ENCODE measurements at regions not wholly inside any gene's neighbourhood (a gene's known extent, or its start where the extent isn't known, plus 50 kb on each side); places are given as distances from the start of the nearest gene placed in this dataset.
"Not testable (repeated sequence)": the region's sequence is repeated elsewhere in the genome, so short reads cannot be mapped to it uniquely, and the experiment has no call there.

DNA sequence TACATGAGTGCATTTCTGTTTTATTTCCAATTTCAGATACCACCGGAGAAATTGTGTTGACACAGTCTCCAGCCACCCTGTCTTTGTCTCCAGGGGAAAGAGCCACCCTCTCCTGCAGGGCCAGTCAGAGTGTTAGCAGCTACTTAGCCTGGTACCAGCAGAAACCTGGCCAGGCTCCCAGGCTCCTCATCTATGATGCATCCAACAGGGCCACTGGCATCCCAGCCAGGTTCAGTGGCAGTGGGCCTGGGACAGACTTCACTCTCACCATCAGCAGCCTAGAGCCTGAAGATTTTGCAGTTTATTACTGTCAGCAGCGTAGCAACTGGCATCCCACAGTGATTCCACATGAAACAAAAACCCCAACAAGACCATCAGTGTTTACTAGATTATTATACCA lies 1481.6 kb downstream of the RPIA start:
- not testable (repeated sequence) for H3K9me3 ChIP-seq (ENCODE audit: control insufficient read depth, insufficient read depth, low read depth, low read length); H3K27ac ChIP-seq (ENCODE audit: low read depth, low read length); H3K9ac ChIP-seq (ENCODE audit: low read length); H3K4me1 ChIP-seq (ENCODE audit: control insufficient read depth, insufficient read depth, low read length); H3K4me3 ChIP-seq (ENCODE audit: low read depth, low read length); H3K36me3 ChIP-seq (ENCODE audit: control insufficient read depth, insufficient read depth, low read length); H3K27me3 ChIP-seq (ENCODE audit: control insufficient read depth, insufficient read depth, low read length)

DNA sequence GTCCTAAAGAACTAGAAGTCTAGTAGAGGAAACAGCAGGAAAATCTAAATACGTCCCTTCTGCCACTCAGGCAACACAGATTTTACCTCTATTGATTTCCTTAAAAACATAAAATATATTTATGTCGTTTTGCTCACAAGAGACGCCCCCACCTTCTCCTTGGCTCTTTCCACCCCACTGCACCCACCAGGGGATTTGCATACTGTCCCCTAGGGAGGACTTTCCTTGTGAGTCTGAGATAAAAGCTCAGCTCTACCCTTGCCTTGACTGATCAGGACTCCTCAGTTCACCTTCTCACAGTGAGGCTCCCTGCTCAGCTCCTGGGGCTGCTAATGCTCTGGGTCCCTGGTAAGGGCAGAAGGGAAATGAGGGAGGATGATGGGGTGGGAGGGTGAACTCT lies 1488.1 kb downstream of the RPIA start:
- not testable (repeated sequence) for H3K9ac ChIP-seq (ENCODE audit: low read length); H3K27me3 ChIP-seq (ENCODE audit: control insufficient read depth, insufficient read depth, low read length); H3K4me1 ChIP-seq (ENCODE audit: control insufficient read depth, insufficient read depth, low read length); H3K9me3 ChIP-seq (ENCODE audit: control insufficient read depth, insufficient read depth, low read depth, low read length); H3K36me3 ChIP-seq (ENCODE audit: control insufficient read depth, insufficient read depth, low read length); H3K27ac ChIP-seq (ENCODE audit: low read depth, low read length); H3K4me3 ChIP-seq (ENCODE audit: low read depth, low read length)

DNA sequence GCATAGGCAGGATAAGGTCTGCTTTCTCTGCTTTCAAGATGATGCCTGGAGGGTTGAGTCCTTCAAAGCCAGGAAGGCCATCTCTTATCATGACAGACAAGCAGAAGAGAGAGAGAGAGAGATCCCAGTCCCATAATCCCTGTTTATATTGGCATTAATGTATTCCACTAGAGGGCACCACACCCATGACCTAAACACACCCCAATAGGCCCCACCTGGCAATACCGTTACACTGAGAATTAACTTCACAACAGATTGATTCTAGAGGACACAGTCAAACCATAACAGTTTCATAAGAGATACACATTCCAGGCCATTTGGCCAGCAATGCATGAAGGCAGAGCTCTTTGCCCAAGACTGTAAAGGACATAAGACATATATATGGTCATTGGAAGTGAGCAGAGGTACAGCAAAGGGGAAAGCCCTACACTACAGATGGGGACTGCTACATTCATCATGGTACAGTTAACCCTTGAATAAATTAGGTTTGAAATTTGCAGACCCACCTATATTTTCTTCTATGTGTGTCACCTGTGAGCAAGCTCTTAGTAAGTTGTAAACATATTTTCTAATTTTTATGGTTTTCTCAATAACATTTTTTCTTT lies 1516.1 kb downstream of the RPIA start:
- Histone ChIP-seq H3K27ac (ENCODE audit: low read depth, low read length) (no peak overlapping the region), H3K9me3 (ENCODE audit: control insufficient read depth, insufficient read depth, low read depth, low read length) (no peaks in the 10 kb centered on the region), H3K4me1 (ENCODE audit: control insufficient read depth, insufficient read depth, low read length) (peaks cover 19% of the 10 kb centered on the region), H3K27me3 (ENCODE audit: control insufficient read depth, insufficient read depth, low read length) (no peaks in the 10 kb centered on the region), H3K9ac (ENCODE audit: low read length) (no peak overlapping the region), H3K4me3 (ENCODE audit: low read depth, low read length) (no peak overlapping the region), H3K36me3 (ENCODE audit: control insufficient read depth, insufficient read depth, low read length) (no peaks in the 10 kb centered on the region)

DNA sequence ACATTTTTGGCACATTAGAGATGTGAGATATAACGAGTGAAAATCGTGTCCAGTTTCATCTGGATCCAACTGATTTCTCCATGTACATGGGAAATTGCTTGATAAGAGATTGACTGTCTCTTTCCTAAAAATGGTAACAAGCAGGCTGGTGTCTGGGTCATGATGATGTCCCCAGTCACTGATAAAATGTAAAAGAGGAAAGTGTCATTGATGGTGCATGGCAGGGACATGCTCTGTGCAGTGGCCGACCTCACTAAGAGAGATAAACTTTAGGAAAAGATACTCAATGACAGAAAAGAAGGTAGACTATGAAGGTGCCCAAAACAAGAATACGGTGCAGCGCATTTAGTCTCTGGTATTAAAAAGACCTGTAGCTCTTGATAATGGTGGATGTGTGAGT lies 1517.5 kb downstream of the RPIA start:
- Histone ChIP-seq H3K9me3 (ENCODE audit: control insufficient read depth, insufficient read depth, low read depth, low read length) (no peaks in the 10 kb centered on the region), H3K27ac (ENCODE audit: low read depth, low read length) (no peak overlapping the region), H3K27me3 (ENCODE audit: control insufficient read depth, insufficient read depth, low read length) (no peaks in the 10 kb centered on the region), H3K4me1 (ENCODE audit: control insufficient read depth, insufficient read depth, low read length) (peaks cover 19% of the 10 kb centered on the region), H3K36me3 (ENCODE audit: control insufficient read depth, insufficient read depth, low read length) (no peaks in the 10 kb centered on the region), H3K9ac (ENCODE audit: low read length) (no peak overlapping the region), H3K4me3 (ENCODE audit: low read depth, low read length) (no peak overlapping the region)

DNA sequence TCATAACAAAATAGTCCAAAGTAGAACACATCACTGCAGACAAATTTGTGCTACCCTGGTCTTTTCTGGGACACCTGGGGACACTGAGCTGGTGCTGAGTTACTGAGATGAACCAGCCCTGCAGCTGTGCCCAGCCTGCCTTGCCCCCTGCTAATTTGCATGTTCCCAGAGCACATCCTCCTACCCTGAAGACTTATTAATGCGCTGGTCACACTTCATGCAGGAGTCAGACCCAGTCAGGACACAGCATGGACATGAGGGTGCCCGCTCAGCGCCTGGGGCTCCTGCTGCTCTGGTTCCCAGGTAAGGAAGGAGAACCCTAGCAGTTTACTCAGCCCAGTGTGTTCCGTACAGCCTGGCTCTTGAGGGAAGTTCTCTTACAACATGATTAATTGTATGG lies 1518.3 kb downstream of the RPIA start:
- Histone ChIP-seq H3K4me1 (ENCODE audit: control insufficient read depth, insufficient read depth, low read length) (peaks cover 16% of the 10 kb centered on the region), H3K9ac (ENCODE audit: low read length) (no peak overlapping the region), H3K27me3 (ENCODE audit: control insufficient read depth, insufficient read depth, low read length) (no peaks in the 10 kb centered on the region), H3K36me3 (ENCODE audit: control insufficient read depth, insufficient read depth, low read length) (no peaks in the 10 kb centered on the region), H3K4me3 (ENCODE audit: low read depth, low read length) (no peak overlapping the region), H3K27ac (ENCODE audit: low read depth, low read length) (no peak overlapping the region), H3K9me3 (ENCODE audit: control insufficient read depth, insufficient read depth, low read depth, low read length) (no peaks in the 10 kb centered on the region)

DNA sequence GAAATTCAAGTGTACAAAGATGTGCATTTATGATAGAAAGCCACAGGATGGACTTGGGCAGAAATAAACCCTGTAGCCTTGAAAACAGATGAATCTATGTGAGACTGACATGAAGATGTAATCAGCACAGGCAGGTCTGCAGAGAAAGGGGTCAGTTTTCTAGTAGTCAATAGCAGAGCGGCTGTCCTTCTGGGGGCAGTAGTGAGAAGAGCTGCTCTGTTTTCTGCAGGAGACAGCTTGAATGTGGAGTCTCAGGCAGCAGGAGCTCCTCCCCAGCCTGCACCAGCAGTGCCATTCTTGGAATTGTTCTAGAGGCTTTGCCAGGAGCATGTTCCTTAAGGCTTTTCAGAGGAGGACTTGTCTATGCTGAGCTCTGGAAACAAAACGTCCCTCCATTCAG lies 1524.4 kb downstream of the RPIA start:
- H3K4me1 ChIP-seq (ENCODE audit: control insufficient read depth, insufficient read depth, low read length); H3K9ac ChIP-seq (ENCODE audit: low read length); H3K9me3 ChIP-seq (ENCODE audit: control insufficient read depth, insufficient read depth, low read depth, low read length); H3K27ac ChIP-seq (ENCODE audit: low read depth, low read length); H3K36me3 ChIP-seq (ENCODE audit: control insufficient read depth, insufficient read depth, low read length); H3K27me3 ChIP-seq (ENCODE audit: control insufficient read depth, insufficient read depth, low read length); H3K4me3 ChIP-seq (ENCODE audit: low read depth, low read length): not testable (repeated sequence)

DNA sequence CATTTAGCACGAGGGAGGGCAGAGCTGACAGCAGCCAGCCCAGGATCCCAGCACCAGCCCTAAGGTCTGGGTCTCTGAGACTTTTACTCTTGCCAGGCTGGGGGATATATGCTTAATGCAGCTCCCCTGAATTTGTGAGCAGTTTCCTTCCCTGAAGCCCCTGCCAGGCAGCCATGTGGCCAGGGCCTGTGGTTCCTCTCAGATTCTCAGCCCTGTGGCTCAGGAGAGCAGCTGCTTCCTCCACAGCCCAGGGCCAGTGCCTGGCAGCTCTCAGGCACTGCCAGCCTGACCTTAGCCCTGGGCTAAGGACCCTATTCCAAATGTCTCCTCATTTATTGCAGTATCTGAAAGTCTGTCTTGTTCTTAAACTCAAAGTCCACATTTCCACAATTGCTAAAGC lies 1525.3 kb downstream of the RPIA start:
- not testable (repeated sequence) for H3K4me3 ChIP-seq (ENCODE audit: low read depth, low read length); H3K27me3 ChIP-seq (ENCODE audit: control insufficient read depth, insufficient read depth, low read length); H3K4me1 ChIP-seq (ENCODE audit: control insufficient read depth, insufficient read depth, low read length); H3K36me3 ChIP-seq (ENCODE audit: control insufficient read depth, insufficient read depth, low read length); H3K9ac ChIP-seq (ENCODE audit: low read length); H3K9me3 ChIP-seq (ENCODE audit: control insufficient read depth, insufficient read depth, low read depth, low read length); H3K27ac ChIP-seq (ENCODE audit: low read depth, low read length)

DNA sequence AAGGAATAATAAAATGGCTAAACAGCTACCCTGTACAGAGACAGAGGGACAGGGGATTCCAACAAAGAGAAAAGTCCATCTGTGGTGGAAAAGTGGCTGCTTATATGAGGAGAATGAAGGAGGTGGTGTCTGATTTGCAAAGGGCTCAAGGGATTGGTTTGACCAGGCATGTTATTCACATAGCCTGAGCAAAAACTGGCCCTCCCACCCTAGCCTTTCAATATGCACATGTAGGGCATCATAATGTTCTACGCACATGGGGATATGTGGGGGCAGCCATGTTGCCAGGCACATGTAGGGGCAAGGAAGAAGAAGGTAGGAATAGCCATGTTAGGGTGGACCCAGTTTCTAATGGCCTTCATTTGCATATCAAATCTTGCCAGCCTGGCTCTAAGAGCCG lies 1527.1 kb downstream of the RPIA start:
- not testable (repeated sequence) for H3K9me3 ChIP-seq (ENCODE audit: control insufficient read depth, insufficient read depth, low read depth, low read length); H3K4me3 ChIP-seq (ENCODE audit: low read depth, low read length); H3K27ac ChIP-seq (ENCODE audit: low read depth, low read length); H3K27me3 ChIP-seq (ENCODE audit: control insufficient read depth, insufficient read depth, low read length); H3K36me3 ChIP-seq (ENCODE audit: control insufficient read depth, insufficient read depth, low read length); H3K9ac ChIP-seq (ENCODE audit: low read length); H3K4me1 ChIP-seq (ENCODE audit: control insufficient read depth, insufficient read depth, low read length)

DNA sequence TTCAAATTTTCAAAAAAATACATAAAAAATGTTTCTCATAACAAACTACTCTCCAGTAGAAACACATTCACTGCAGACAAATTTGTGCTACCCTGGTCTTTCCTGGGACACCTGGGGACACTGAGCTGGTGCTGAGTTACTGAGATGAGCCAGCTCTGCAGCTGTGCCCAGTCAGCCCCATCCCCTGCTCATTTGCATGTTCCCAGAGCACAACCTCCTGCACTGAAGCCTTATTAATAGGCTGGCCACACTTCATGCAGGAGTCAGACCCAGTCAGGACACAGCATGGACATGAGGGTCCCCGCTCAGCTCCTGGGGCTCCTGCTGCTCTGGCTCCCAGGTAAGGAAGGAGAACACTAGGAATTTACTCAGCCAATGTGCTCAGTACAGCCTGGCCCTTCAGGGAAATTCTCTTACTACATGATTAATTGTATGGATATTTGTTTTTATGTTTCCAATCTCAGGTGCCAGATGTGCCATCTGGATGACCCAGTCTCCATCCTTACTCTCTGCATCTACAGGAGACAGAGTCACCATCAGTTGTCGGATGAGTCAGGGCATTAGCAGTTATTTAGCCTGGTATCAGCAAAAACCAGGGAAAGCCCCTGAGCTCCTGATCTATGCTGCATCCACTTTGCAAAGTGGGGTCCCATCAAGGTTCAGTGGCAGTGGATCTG lies 1529.3 kb downstream of the RPIA start:
- H3K4me3 ChIP-seq (ENCODE audit: low read depth, low read length); H3K9ac ChIP-seq (ENCODE audit: low read length); H3K27ac ChIP-seq (ENCODE audit: low read depth, low read length); H3K9me3 ChIP-seq (ENCODE audit: control insufficient read depth, insufficient read depth, low read depth, low read length); H3K27me3 ChIP-seq (ENCODE audit: control insufficient read depth, insufficient read depth, low read length); H3K4me1 ChIP-seq (ENCODE audit: control insufficient read depth, insufficient read depth, low read length); H3K36me3 ChIP-seq (ENCODE audit: control insufficient read depth, insufficient read depth, low read length): not testable (repeated sequence)

DNA sequence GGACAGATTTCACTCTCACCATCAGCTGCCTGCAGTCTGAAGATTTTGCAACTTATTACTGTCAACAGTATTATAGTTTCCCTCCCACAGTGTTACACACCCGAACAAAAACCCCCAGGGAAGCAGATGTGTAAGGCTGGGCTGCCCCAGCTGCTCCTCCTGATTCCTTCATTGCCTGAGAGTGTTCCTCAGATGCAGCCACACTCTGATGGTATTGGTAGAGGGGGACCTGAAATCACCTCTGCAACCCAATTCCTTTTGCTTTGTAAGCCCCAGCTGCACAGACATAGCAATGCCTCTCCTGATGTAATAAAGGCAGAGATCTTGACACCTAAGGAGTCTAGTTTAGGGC lies 1529.8 kb downstream of the RPIA start:
- no peaks in the 10 kb centered on the region for H3K4me1 ChIP-seq (ENCODE audit: control insufficient read depth, insufficient read depth, low read length)
- no peaks in the 10 kb centered on the region for H3K27me3 ChIP-seq (ENCODE audit: control insufficient read depth, insufficient read depth, low read length)
- no peak overlapping the region for H3K27ac ChIP-seq (ENCODE audit: low read depth, low read length)
- H3K9ac ChIP-seq (ENCODE audit: low read length), result no peak overlapping the region
- no peak overlapping the region for H3K4me3 ChIP-seq (ENCODE audit: low read depth, low read length)
- H3K9me3 ChIP-seq (ENCODE audit: control insufficient read depth, insufficient read depth, low read depth, low read length), result no peaks in the 10 kb centered on the region
- no peaks in the 10 kb centered on the region for H3K36me3 ChIP-seq (ENCODE audit: control insufficient read depth, insufficient read depth, low read length)

DNA sequence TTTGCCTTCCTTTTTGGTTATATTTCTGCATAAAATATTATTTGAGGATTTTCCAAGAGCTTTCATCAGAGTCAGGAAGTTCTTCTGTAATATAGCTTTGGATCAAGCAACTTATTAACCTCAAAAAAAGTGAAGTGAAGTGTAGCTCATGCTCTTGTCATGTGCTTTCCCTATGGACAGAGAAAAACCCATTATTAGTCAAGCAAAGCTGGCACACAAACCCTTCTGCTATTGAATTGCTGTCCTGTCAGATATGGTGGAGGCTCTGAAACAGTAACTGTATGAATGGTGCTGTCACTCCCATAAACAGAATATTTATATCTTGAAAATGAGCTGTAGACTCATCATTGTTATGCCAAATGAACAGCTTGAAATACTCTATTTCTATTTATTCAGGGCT lies 1533.3 kb downstream of the RPIA start:
- not testable (repeated sequence) for H3K9me3 ChIP-seq (ENCODE audit: control insufficient read depth, insufficient read depth, low read depth, low read length); H3K4me1 ChIP-seq (ENCODE audit: control insufficient read depth, insufficient read depth, low read length); H3K36me3 ChIP-seq (ENCODE audit: control insufficient read depth, insufficient read depth, low read length); H3K27ac ChIP-seq (ENCODE audit: low read depth, low read length); H3K27me3 ChIP-seq (ENCODE audit: control insufficient read depth, insufficient read depth, low read length); H3K9ac ChIP-seq (ENCODE audit: low read length); H3K4me3 ChIP-seq (ENCODE audit: low read depth, low read length)

Data from HUES6 (cell line).